HG02870 (cell line): ENCODE measurements at regions not wholly inside any gene's neighbourhood (a gene's known extent, or its start where the extent isn't known, plus 50 kb on each side); places are given as distances from the start of the nearest gene placed in this dataset.

Experiments used
- ATAC-seq: cut with Tn5 transposase; IDR thresholded peaks from one replicate; pipeline ENCODE4 v1.9.1; 2021; ENCODE audit warnings: mild to moderate bottlenecking, moderate library complexity; ENCODE audit not compliant: unreplicated experiment

- no peak for ATAC-seq
These were observed 314.0 kb downstream of the BMP7 start for GRCh38 chr20:56952258-56953047.

GRCh38 chr20:56953048-56953586 lies 313.3 kb downstream of the BMP7 start:
- no peak for ATAC-seq

GRCh38 chr20:56954797-56955196 lies 311.6 kb downstream of the BMP7 start:
- ATAC-seq, result no peak

- ATAC-seq, result no peak
These were observed 310.8 kb downstream of the BMP7 start for GRCh38 chr20:56955680-56956079.

- ATAC-seq, result no peak
These were observed 309.9 kb downstream of the BMP7 start for GRCh38 chr20:56956534-56956933.

GRCh38 chr20:56957737-56958553 lies 308.5 kb downstream of the BMP7 start:
- ATAC-seq, result no peak

GRCh38 chr20:56964901-56965300 lies 301.5 kb downstream of the BMP7 start:
- no peak for ATAC-seq

- no peak for ATAC-seq
These were observed 298.5 kb downstream of the BMP7 start for GRCh38 chr20:56967916-56968315.

- ATAC-seq, result no peak
These were observed 297.9 kb downstream of the BMP7 start for GRCh38 chr20:56968376-56969048.

GRCh38 chr20:56974499-56975250 lies 291.8 kb downstream of the BMP7 start:
- ATAC-seq, result no peak

GRCh38 chr20:56975838-56976237 lies 290.6 kb downstream of the BMP7 start:
- ATAC-seq, result no peak

GRCh38 chr20:56976336-56976735 lies 290.1 kb downstream of the BMP7 start:
- no peak for ATAC-seq

- ATAC-seq, result no peak
These were observed 288.0 kb downstream of the BMP7 start for GRCh38 chr20:56978475-56978874.

- ATAC-seq, result no peak
These were observed 287.3 kb downstream of the BMP7 start for GRCh38 chr20:56979125-56979524.

- ATAC-seq, result no peak
These were observed 285.1 kb downstream of the BMP7 start for GRCh38 chr20:56981301-56981700.

- no peak for ATAC-seq
These were observed 282.6 kb downstream of the BMP7 start for GRCh38 chr20:56983813-56984212.

GRCh38 chr20:56985066-56985685 lies 281.3 kb downstream of the BMP7 start:
- no peak for ATAC-seq

- no peak for ATAC-seq
These were observed 280.0 kb downstream of the BMP7 start for GRCh38 chr20:56986476-56986875.

- ATAC-seq, result no peak
These were observed 279.3 kb downstream of the BMP7 start for GRCh38 chr20:56986931-56987720.
